Peyer's patch (tissue), 4 donors: ENCODE measurements at regions not wholly inside any gene's neighbourhood (a gene's known extent, or its start where the extent isn't known, plus 50 kb on each side); places are given as distances from the start of the nearest gene placed in this dataset.

Experiments
- CTCF ChIP-seq, 6 experiments: fragments of 450-650 bp in 4 of 6; fragments of 200-600 bp in 2 of 6; sonication (generic) in 1 of 6; IDR thresholded peaks; one replicate each; pipeline ENCODE4 v1.5.1; 2017 to 2019; ENCODE audit warnings: antibody characterized with exemption in 6 of 6, mild to moderate bottlenecking in 3 of 6, moderate library complexity in 1 of 6
- POLR2A ChIP-seq, 2 donors: fragments of 450-650 bp; IDR thresholded peaks; one replicate each; pipeline ENCODE4 v1.5.1; 2017; ENCODE audit warnings: antibody characterized with exemption in 2 of 2, mild to moderate bottlenecking in 2 of 2, moderate library complexity in 2 of 2

- TF ChIP-seq POLR2A (IDR thresholded peaks at IDR 0.05) (no peak), CTCF (IDR thresholded peaks at IDR 0.05) (no peak)
These were observed 497.5 kb upstream of the RGMB start for GRCh38 chr5:98275980-98276379.
